PC-3 (cell line): ENCODE measurements at regions not wholly inside any gene's neighbourhood (a gene's known extent, or its start where the extent isn't known, plus 50 kb on each side); places are given as distances from the start of the nearest gene placed in this dataset.

Source experiments
- EZH2 ChIP-seq: fragments of 300-600 bp; sonication (generic); IDR thresholded peaks from one replicate; pipeline ENCODE4 v1.6.1; 2017; ENCODE audit warnings: antibody characterized with exemption, mild to moderate bottlenecking, low read length; ENCODE audit not compliant: unreplicated experiment
- TF ChIP-seq, protein P1 (sequence below): fragments of 300-600 bp; sonication (generic); conservative IDR thresholded peaks from 2 replicates; pipeline ENCODE4 v1.5.1; 2017; ENCODE audit warnings: antibody characterized with exemption, low read depth, mild to moderate bottlenecking, low read length

DNA sequence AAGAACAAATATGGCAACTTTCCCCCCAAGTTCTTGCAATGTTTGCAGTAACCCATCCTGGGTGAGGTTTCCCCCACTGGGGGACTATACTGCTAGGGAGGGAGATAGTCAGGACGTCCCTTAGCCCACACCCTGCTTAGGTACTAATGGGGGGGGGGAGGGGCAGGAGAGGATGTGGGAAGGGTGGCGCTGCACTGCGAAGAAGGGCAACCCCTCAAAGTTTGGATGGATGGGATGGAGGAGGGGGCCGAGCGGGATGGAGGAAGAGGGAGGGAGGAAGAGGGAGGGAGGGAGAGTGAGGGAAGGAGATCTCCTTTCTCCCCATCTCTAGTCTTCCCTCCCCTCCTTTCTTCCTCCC, 100.6 kb upstream of the HSD17B12 start:
- no peak for TF ChIP-seq EZH2
- TF ChIP-seq, protein P1, sequence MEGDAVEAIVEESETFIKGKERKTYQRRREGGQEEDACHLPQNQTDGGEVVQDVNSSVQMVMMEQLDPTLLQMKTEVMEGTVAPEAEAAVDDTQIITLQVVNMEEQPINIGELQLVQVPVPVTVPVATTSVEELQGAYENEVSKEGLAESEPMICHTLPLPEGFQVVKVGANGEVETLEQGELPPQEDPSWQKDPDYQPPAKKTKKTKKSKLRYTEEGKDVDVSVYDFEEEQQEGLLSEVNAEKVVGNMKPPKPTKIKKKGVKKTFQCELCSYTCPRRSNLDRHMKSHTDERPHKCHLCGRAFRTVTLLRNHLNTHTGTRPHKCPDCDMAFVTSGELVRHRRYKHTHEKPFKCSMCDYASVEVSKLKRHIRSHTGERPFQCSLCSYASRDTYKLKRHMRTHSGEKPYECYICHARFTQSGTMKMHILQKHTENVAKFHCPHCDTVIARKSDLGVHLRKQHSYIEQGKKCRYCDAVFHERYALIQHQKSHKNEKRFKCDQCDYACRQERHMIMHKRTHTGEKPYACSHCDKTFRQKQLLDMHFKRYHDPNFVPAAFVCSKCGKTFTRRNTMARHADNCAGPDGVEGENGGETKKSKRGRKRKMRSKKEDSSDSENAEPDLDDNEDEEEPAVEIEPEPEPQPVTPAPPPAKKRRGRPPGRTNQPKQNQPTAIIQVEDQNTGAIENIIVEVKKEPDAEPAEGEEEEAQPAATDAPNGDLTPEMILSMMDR = no peak
